C4-2B (cell line): ENCODE measurements at regions not wholly inside any gene's neighbourhood (a gene's known extent, or its start where the extent isn't known, plus 50 kb on each side); places are given as distances from the start of the nearest gene placed in this dataset.
"Not testable (repeated sequence)": the region's sequence is repeated elsewhere in the genome, so short reads cannot be mapped to it uniquely, and the experiment has no call there.

Source experiments
- H3K27ac ChIP-seq: fragments of 450-650 bp; 2 replicates; pipeline ENCODE4 v1.5.1; 2017
- CTCF ChIP-seq: fragments of 450-650 bp; conservative IDR thresholded peaks from 2 replicates; pipeline ENCODE4 v1.5.1; 2017; ENCODE audit warnings: mild to moderate bottlenecking
- ZFX ChIP-seq: fragments of 450-650 bp; IDR thresholded peaks from 2 replicates; pipeline ENCODE4 v1.6.1; 2017

GRCh38 chr18:2237706-2238105 lies 333.6 kb downstream of the METTL4 start:
- no peak overlapping the region for H3K27ac ChIP-seq
- TF ChIP-seq CTCF (no peak), ZFX (no peak)

- no peak for TF ChIP-seq CTCF
- no peak for TF ChIP-seq ZFX
- no peak overlapping the region for H3K27ac ChIP-seq
These were observed 331.0 kb downstream of the METTL4 start for GRCh38 chr18:2240311-2240705.

GRCh38 chr18:2244641-2245040 lies 326.7 kb downstream of the METTL4 start:
- H3K27ac ChIP-seq = no peak overlapping the region
- TF ChIP-seq ZFX = no peak

- H3K27ac ChIP-seq = not testable (repeated sequence)
These were observed 324.2 kb downstream of the METTL4 start for GRCh38 chr18:2247101-2247500.

- no peak overlapping the region for H3K27ac ChIP-seq
- no peak for TF ChIP-seq CTCF
- TF ChIP-seq ZFX = no peak
These were observed 316.3 kb downstream of the METTL4 start for GRCh38 chr18:2254977-2255376.

GRCh38 chr18:2256577-2256976 lies 314.7 kb downstream of the METTL4 start:
- TF ChIP-seq ZFX (no peak), CTCF (no peak)
- no peak overlapping the region for H3K27ac ChIP-seq

- TF ChIP-seq ZFX = no peak
- no peak for TF ChIP-seq CTCF
- no peak overlapping the region for H3K27ac ChIP-seq
These were observed 312.4 kb downstream of the METTL4 start for GRCh38 chr18:2258954-2259353.

GRCh38 chr18:2263303-2263890 lies 307.9 kb downstream of the METTL4 start:
- no peak for TF ChIP-seq CTCF
- TF ChIP-seq ZFX = no peak
- H3K27ac ChIP-seq = no peak overlapping the region; the same call in 1 of the 2 replicates
